CD8-positive, alpha-beta memory T cell (primary cell): ENCODE measurements at regions not wholly inside any gene's neighbourhood (a gene's known extent, or its start where the extent isn't known, plus 50 kb on each side); places are given as distances from the start of the nearest gene placed in this dataset.
A peak's percentile ranks its signal among the peaks of the same experiment; 100 is the strongest.

ENCODE experiments used
- CTCF ChIA-PET: fragments of 350-600 bp; sonication (Branson Sonifier 250); formaldehyde crosslinking; loops from one replicate; lab custom pipeline; 2021; ENCODE audit warnings: antibody characterized with exemption; lab: Charles Lee
- POLR2A ChIA-PET: fragments of 350-600 bp; sonication (Branson Sonifier 250); formaldehyde crosslinking; loops from one replicate; lab custom pipeline; 2021; ENCODE audit warnings: antibody characterized with exemption; lab: Charles Lee
- DNase-seq, 5 donors: peaks; one replicate each; pipeline versions ENCODE4 v3.0.0 to v3.0.0-alpha.2; 2020 to 2022; ENCODE audit warnings: mixed read lengths in 1 of 5
- H3K27ac ChIP-seq: one replicate; pipeline ENCODE4 v1.7.0; 2013; ENCODE audit warnings: low read depth, mild to moderate bottlenecking, low read length, moderate library complexity
- H3K27me3 ChIP-seq: 2 replicates; pipeline ENCODE4 v1.7.0; 2013; ENCODE audit warnings: low read length, mild to moderate bottlenecking; ENCODE audit not compliant: insufficient read depth, poor library complexity, severe bottlenecking
- H3K36me3 ChIP-seq: 2 replicates; pipeline ENCODE4 v1.7.0; 2013; ENCODE audit warnings: mild to moderate bottlenecking, low read length, moderate library complexity; ENCODE audit not compliant: insufficient read depth
- H3K4me1 ChIP-seq: 2 replicates; pipeline ENCODE4 v1.7.0; 2013; ENCODE audit warnings: mild to moderate bottlenecking, low read length, moderate library complexity; ENCODE audit not compliant: insufficient read depth
- H3K4me3 ChIP-seq: 2 replicates; pipeline ENCODE4 v1.7.0; 2013; ENCODE audit warnings: mild to moderate bottlenecking, low read length
- H3K9me3 ChIP-seq: 2 replicates; pipeline ENCODE4 v1.7.0; 2013; ENCODE audit warnings: mild to moderate bottlenecking, low read length
- H3K27ac Mint-ChIP-seq, 8 donors: one replicate each; pipeline ENCODE4 v1.8.0; 2020 to 2021; ENCODE audit warnings: mixed read lengths in 8 of 8, mild to moderate bottlenecking in 6 of 8, inconsistent platforms in 3 of 8, moderate library complexity in 3 of 8
- H3K27me3 Mint-ChIP-seq, 2 donors: one replicate each; pipeline ENCODE4 v1.8.0; 2020 to 2021; ENCODE audit warnings: mixed read lengths in 2 of 2, mild to moderate bottlenecking in 1 of 2, moderate library complexity in 1 of 2
- H3K36me3 Mint-ChIP-seq, 3 donors: one replicate each; pipeline ENCODE4 v1.8.0; 2020 to 2021; ENCODE audit warnings: mixed read lengths in 3 of 3, inconsistent platforms in 1 of 3, mild to moderate bottlenecking in 1 of 3
- H3K4me1 Mint-ChIP-seq, 3 donors: one replicate each; pipeline ENCODE4 v1.8.0; 2020 to 2021; ENCODE audit warnings: mixed read lengths in 3 of 3, inconsistent platforms in 1 of 3, mild to moderate bottlenecking in 1 of 3
- H3K4me3 Mint-ChIP-seq, 7 donors: one replicate each; pipeline ENCODE4 v1.8.0; 2020 to 2021; ENCODE audit warnings: mixed read lengths in 7 of 7, mild to moderate bottlenecking in 6 of 7, moderate library complexity in 4 of 7, inconsistent platforms in 2 of 7
- H3K9me3 Mint-ChIP-seq, 5 donors: one replicate each; pipeline ENCODE4 v1.8.0; 2020 to 2022; ENCODE audit warnings: mixed read lengths in 5 of 5, mild to moderate bottlenecking in 3 of 5, moderate library complexity in 2 of 5, inconsistent platforms in 1 of 5

DNA sequence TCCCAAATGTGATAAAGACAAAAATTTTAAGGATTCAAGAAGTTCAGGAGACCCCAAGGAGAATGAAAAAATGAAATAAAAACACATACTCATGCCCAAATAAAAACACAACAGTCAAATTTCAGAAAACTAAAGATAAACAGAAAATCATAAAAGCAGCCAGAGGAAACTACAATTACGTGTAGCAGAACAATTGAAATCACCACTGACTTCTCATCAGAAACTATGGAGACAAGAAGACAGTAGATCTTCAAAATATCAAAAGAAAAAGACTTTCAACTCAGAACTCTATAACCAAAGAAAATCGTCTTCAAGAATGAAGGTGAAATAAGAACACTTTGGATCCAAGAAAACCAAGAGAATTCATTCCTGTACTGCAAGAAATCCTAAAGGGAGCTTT lies 54.9 kb downstream of the DIO3 start:
- Histone ChIP-seq H3K4me3 (no peak overlapping the region), H3K27me3 (peaks cover 6% of the 10 kb centered on the region), H3K9me3 (no peaks in the 10 kb centered on the region), H3K4me1 (no peaks in the 10 kb centered on the region), H3K36me3 (no peaks in the 10 kb centered on the region), H3K27ac (no peak overlapping the region)
- no peaks in the 10 kb centered on the region for H3K4me1 Mint-ChIP-seq
- no peak overlapping the region for H3K4me3 Mint-ChIP-seq
- POLR2A ChIA-PET, result no interaction called here
- no peaks in the 10 kb centered on the region for H3K9me3 Mint-ChIP-seq
- DNase-seq, result no peak
- peaks cover 6 to 38% of the 10 kb centered on the region in 2 donors for H3K27me3 Mint-ChIP-seq
- no peak overlapping the region for H3K27ac Mint-ChIP-seq
- no peaks in the 10 kb centered on the region for H3K36me3 Mint-ChIP-seq
- CTCF ChIA-PET, result interaction anchor here (2.1 kb wide), 1 partner anchor 765 kb away, joined by 4 read pairs; no protein-coding TSS in a partner anchor

DNA sequence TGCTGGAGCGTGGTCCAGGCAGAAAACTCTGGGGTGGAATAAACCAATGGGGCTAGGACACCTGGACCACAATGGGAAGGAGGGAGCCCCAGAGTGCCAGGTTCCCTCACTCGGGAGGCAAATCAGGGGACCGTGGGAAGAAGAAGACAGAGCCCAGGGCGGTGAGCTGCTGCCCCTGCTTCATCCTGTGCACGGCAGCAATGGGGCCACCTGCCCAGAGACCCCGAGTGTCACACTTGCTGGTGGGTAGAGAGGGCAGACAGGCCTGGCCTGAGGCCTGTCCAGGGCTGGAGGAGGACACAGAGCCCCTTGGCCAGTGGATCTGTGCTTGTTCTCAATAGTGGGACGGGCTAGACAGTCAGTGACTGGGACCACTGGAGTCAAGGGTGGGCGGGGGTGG lies 58.2 kb downstream of the DIO3 start:
- H3K27me3 ChIP-seq, result peaks cover 1% of the 10 kb centered on the region
- Mint-ChIP-seq H3K9me3 (no peaks in the 10 kb centered on the region), H3K4me1 (no peaks in the 10 kb centered on the region), H3K4me3 (no peak overlapping the region), H3K27me3 (peaks cover 11 to 22% of the 10 kb centered on the region in 2 donors), H3K27ac (no peak overlapping the region), H3K36me3 (no peaks in the 10 kb centered on the region)
- no peak overlapping the region for H3K4me3 ChIP-seq
- H3K4me1 ChIP-seq, result no peaks in the 10 kb centered on the region
- H3K36me3 ChIP-seq, result no peaks in the 10 kb centered on the region
- H3K9me3 ChIP-seq, result no peaks in the 10 kb centered on the region
- ChIA-PET CTCF (interaction anchor here (1.9 kb wide), 1 partner anchor 9 kb away, joined by 4 read pairs; no protein-coding TSS in a partner anchor), POLR2A (no interaction called here)
- no peak for DNase-seq
- no peak overlapping the region for H3K27ac ChIP-seq

DNA sequence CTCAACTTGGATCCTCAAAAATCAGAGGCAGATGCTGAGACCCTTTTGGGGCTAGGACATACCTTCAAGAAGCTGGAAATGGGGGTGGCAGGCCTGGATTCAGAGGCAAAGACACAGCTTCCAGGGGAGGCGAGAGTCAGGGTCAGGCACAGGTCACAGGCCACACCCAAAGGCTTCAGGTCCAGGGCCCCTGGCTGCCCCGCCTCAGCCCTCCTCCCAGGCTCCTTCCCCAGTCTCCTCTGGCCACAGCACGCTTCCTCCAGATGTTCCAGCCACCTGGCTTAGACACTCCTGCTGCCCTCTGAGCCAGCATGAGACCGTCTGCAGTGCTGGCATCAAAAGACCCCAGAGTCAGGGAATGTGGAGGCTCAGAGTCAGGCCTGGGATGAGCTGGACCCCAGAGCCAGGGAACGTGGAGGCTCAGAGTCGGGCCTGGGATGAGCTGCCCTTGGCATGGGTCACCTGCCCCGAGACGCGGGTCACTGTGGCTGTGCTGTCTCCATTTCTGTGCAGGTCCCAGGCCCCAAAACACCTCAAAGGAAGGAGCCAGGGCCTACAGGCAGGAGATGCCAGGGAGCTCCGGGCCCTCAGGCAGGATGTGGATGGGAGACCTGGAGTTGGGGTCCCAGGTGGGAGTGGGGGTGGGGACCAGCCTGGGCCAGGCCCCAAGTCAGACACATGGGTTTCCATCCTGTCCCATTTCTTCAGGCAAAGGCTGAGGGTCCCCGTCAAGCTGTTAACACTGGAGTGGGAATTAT lies 58.9 kb downstream of the DIO3 start:
- H3K4me3 ChIP-seq, result no peak overlapping the region
- peaks cover 11 to 19% of the 10 kb centered on the region in 2 donors for H3K27me3 Mint-ChIP-seq
- no peaks in the 10 kb centered on the region for H3K36me3 Mint-ChIP-seq
- no peaks in the 10 kb centered on the region for H3K4me1 Mint-ChIP-seq
- DNase-seq, result no peak
- ChIA-PET CTCF (interaction anchor here (1.9 kb wide), 1 partner anchor 9 kb away, joined by 4 read pairs; no protein-coding TSS in a partner anchor), POLR2A (no interaction called here)
- H3K9me3 Mint-ChIP-seq, result no peaks in the 10 kb centered on the region
- no peaks in the 10 kb centered on the region for H3K4me1 ChIP-seq
- H3K27ac ChIP-seq, result no peak overlapping the region
- H3K27ac Mint-ChIP-seq, result peak overlapping the region in 1 of 8 donors; percentile 58
- no peaks in the 10 kb centered on the region for H3K36me3 ChIP-seq
- no peak overlapping the region for H3K4me3 Mint-ChIP-seq
- H3K9me3 ChIP-seq, result no peaks in the 10 kb centered on the region
- no peaks in the 10 kb centered on the region for H3K27me3 ChIP-seq

DNA sequence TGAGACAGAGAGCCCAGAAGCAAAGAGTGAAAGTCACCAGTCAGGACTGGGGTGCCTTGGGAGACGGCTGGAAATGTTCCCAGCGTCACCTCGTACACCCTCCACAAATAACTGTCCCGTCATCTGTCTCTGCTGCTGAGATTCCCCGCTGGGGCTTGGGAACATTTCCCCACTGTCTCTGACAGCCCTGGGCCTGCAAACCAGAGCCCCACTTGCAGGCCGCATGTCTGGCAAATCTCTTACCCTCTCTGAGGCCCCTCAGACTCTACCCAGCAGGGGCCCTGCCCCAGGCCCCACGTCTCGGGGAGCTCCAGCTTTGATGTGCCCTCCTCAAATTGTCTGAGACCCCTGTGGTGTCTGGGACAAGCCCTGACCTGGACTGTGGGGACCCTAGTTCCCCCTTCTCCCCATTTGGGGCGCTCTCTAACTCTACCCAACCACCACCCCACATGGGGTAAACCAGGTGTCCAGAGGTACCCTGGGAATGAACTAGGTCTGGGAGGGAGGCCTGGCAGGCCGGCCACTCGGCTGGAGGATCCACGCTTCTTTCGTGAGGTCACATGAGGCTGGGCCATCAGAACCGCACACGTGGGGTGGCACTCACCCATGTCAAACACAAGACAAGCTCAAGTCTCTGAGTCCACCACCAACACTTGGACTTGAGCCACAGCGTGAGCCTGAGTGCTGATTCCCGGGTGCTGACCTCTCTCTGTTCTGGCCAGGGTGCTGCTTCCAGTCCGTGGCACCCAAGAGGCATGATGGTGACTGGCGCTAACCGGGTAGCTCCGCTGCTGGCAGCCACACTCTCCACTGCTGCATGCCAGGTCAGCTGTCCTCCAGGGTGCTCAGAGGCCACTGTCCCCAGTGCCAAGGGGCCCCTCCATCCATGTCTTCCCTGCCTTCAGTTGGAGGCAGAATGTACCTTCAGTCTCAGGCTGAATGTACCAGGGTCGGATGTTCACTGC lies 59.8 kb downstream of the DIO3 start:
- H3K27ac Mint-ChIP-seq, result no peak overlapping the region
- no peaks in the 10 kb centered on the region for H3K27me3 ChIP-seq
- H3K27me3 Mint-ChIP-seq, result peaks cover 11 to 15% of the 10 kb centered on the region in 2 donors
- no peaks in the 10 kb centered on the region for H3K4me1 Mint-ChIP-seq
- no peaks in the 10 kb centered on the region for H3K36me3 ChIP-seq
- H3K27ac ChIP-seq, result no peak overlapping the region
- H3K4me3 ChIP-seq, result no peak overlapping the region
- no peak for DNase-seq
- ChIA-PET POLR2A (no interaction called here), CTCF (interaction anchor here (1.9 kb wide), 1 partner anchor 8 kb away, joined by 4 read pairs; no protein-coding TSS in a partner anchor)
- no peak overlapping the region for H3K4me3 Mint-ChIP-seq
- no peaks in the 10 kb centered on the region for H3K9me3 Mint-ChIP-seq
- no peaks in the 10 kb centered on the region for H3K9me3 ChIP-seq
- no peaks in the 10 kb centered on the region for H3K36me3 Mint-ChIP-seq
- H3K4me1 ChIP-seq, result no peaks in the 10 kb centered on the region

DNA sequence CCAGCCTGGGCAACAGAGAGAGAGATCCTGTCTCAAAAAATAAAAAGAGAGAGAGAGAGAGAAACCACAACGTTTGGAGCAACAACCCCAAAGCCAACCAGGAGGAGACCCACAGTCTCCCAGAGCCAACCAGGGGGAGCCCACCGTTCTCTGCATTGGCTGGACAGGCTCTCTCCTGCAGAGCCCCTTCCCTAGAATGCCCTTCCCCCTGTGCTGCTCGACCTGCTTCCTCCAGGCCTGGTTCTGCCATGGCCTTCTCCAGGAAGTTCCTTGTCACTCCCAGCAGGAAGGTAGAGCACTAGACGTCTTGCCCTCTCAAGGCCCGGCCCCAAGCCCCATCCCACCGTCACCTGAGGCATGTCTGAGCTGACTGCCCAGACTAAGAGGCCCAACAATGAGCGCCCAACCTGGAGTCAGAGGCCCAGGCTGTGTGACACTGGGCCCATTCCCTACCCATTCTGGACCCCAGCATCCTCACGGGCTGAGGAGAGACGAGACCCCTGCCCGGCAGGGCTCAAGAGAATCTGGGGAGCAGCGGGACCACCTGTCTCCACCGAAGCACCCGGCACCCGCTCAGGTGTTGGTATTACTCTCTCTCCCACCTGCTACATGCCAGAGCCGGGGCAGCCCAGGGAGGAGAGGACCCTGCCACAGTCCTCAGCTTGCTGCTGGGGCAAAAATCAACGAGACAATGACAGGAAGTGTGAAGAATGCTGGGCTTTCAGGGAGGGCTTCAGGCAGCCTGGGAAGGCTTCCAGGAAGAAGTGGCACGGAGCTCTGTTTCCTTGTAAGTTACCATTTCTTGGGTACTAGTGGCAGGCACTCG lies 61.2 kb downstream of the DIO3 start:
- Histone ChIP-seq H3K9me3 (no peaks in the 10 kb centered on the region), H3K4me1 (no peaks in the 10 kb centered on the region), H3K36me3 (no peaks in the 10 kb centered on the region), H3K27me3 (no peaks in the 10 kb centered on the region), H3K27ac (no peak overlapping the region), H3K4me3 (no peak overlapping the region)
- H3K9me3 Mint-ChIP-seq, result no peaks in the 10 kb centered on the region
- H3K4me3 Mint-ChIP-seq, result no peak overlapping the region
- H3K27me3 Mint-ChIP-seq, result peaks cover 14 to 19% of the 10 kb centered on the region in 2 donors
- ChIA-PET CTCF (no interaction called here), POLR2A (no interaction called here)
- no peaks in the 10 kb centered on the region for H3K36me3 Mint-ChIP-seq
- no peaks in the 10 kb centered on the region for H3K4me1 Mint-ChIP-seq
- DNase-seq, result no peak
- H3K27ac Mint-ChIP-seq, result peak overlapping the region in 1 of 8 donors; percentile 47

DNA sequence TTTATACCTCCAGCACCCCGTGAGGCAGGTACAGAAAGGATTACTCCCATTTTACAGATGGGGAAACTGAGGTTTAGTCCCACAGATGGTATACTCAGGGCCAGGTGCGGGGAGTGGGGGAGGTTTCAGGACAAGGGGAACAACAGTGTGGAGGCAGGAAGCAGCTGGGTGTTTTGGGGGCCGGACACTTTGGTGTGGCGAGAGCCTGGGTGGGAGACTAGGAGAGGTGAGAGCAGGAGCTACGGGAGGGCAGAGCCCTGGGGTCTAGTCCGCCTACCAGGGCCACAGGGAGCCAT lies 61.7 kb downstream of the DIO3 start:
- Mint-ChIP-seq H3K4me1 (peaks cover 0 to 2% (median 1%) of the 10 kb centered on the region in 3 donors), H3K4me3 (no peak overlapping the region), H3K27me3 (peaks cover 14 to 21% of the 10 kb centered on the region in 2 donors), H3K27ac (no peak overlapping the region), H3K36me3 (no peaks in the 10 kb centered on the region), H3K9me3 (no peaks in the 10 kb centered on the region)
- no peak overlapping the region for H3K27ac ChIP-seq
- peaks cover 2% of the 10 kb centered on the region for H3K4me1 ChIP-seq
- DNase-seq, result no peak
- POLR2A ChIA-PET, result no interaction called here
- H3K9me3 ChIP-seq, result no peaks in the 10 kb centered on the region
- no peaks in the 10 kb centered on the region for H3K36me3 ChIP-seq
- H3K4me3 ChIP-seq, result no peak overlapping the region
- no peaks in the 10 kb centered on the region for H3K27me3 ChIP-seq
- CTCF ChIA-PET, result no interaction called here

DNA sequence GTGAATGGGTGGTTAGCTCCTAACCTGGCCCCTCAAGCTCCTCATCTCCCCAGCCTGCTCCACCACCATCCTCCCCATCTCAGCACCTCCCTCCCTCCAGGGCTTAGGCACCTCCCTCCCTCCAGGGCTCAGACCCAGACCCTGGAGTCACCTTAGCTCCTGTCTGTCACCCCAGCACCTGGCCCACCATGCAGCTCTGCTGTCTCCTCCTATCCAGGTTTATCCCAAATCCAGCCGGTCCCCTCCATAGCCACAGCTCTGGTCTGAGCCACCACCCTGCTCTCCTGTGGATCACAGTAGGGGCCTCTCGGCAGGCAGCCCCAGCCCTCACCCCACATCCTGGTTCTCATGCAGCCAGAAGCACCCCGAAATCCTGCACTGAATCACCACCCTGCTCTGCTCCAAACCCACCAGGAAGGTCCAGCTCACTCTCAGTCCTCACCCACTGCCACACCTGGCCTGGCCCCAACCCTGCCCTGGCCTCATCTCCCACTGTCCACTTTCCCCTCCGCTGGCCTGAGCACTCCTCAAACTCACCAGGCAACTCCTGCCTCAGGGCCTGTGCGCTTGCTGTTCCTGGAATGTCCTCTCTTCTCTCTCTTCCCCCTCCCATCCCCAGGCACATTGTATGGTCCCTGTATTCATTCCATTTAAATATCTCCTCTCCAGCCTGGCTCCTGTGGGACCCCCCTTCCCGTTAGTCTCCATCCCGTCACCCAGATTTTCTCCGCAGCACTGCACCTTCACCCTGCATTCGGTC lies 62.6 kb downstream of the DIO3 start:
- Mint-ChIP-seq H3K27ac (peak overlapping the region in 2 of 8 donors; percentile 19), H3K36me3 (no peaks in the 10 kb centered on the region), H3K27me3 (peaks cover 14 to 23% of the 10 kb centered on the region in 2 donors), H3K9me3 (no peaks in the 10 kb centered on the region), H3K4me3 (peak overlapping the region in 1 of 7 donors; percentile 68), H3K4me1 (peaks cover 0 to 9% (median 4%) of the 10 kb centered on the region in 3 donors)
- Histone ChIP-seq H3K9me3 (no peaks in the 10 kb centered on the region), H3K4me3 (no peak overlapping the region), H3K27ac (no peak overlapping the region), H3K4me1 (peaks cover 10% of the 10 kb centered on the region), H3K36me3 (no peaks in the 10 kb centered on the region), H3K27me3 (no peaks in the 10 kb centered on the region)
- DNase-seq, result no peak
- ChIA-PET CTCF (no interaction called here), POLR2A (no interaction called here)
